Stimulated activated naive CD4-positive, alpha-beta T cell (primary cell): ENCODE measurements at regions not wholly inside any gene's neighbourhood (a gene's known extent, or its start where the extent isn't known, plus 50 kb on each side); places are given as distances from the start of the nearest gene placed in this dataset.

Experiments
- DNase-seq, 6 experiments: peaks; one replicate each; lab custom pipeline; 2025; lab: John Stamatoyannopoulos, UW

- no peak for DNase-seq
Measured at GRCh38 chr18:67232406-67232805, 284.1 kb downstream of the DSEL start.

- DNase-seq, result no peak
Measured at GRCh38 chr18:67222887-67223286, 293.6 kb downstream of the DSEL start.

GRCh38 chr18:67219821-67220220 is 296.7 kb downstream of the DSEL start:
- DNase-seq, result no peak

- no peak for DNase-seq
Measured at GRCh38 chr18:67218556-67218955, 298.0 kb downstream of the DSEL start.

- peak in 5 of 6 experiments; percentile 7 to 66 (median 29) for DNase-seq
Measured at GRCh38 chr18:67217551-67218166, 298.9 kb downstream of the DSEL start.

GRCh38 chr18:67216846-67217245 is 299.7 kb downstream of the DSEL start:
- DNase-seq, result no peak

- DNase-seq, result no peak
Measured at GRCh38 chr18:67215686-67216085, 300.8 kb downstream of the DSEL start.

- no peak for DNase-seq
Measured at GRCh38 chr18:67211646-67212045, 304.9 kb downstream of the DSEL start.

- no peak for DNase-seq
Measured at GRCh38 chr18:67200665-67201064, 315.9 kb downstream of the DSEL start.

GRCh38 chr18:67199993-67200617 is 316.4 kb downstream of the DSEL start:
- DNase-seq, result peak in 2 of 6 experiments; percentile 3 to 14

GRCh38 chr18:67194886-67195285 is 321.6 kb downstream of the DSEL start:
- no peak for DNase-seq

- no peak for DNase-seq
Measured at GRCh38 chr18:67192535-67192934, 324.0 kb downstream of the DSEL start.

- no peak for DNase-seq
Measured at GRCh38 chr18:67183398-67183797, 333.1 kb downstream of the DSEL start.

- no peak for DNase-seq
Measured at GRCh38 chr18:67179726-67180125, 336.8 kb downstream of the DSEL start.

GRCh38 chr18:67159662-67160061 is 356.9 kb downstream of the DSEL start:
- no peak for DNase-seq

GRCh38 chr18:67154979-67155378 is 361.5 kb downstream of the DSEL start:
- no peak for DNase-seq

- DNase-seq, result no peak
Measured at GRCh38 chr18:67151366-67151765, 365.2 kb downstream of the DSEL start.

GRCh38 chr18:67145586-67146292 is 370.8 kb downstream of the DSEL start:
- DNase-seq, result no peak

GRCh38 chr18:67144329-67144728 is 372.2 kb downstream of the DSEL start:
- no peak for DNase-seq

- no peak for DNase-seq
Measured at GRCh38 chr18:67143028-67143427, 373.5 kb downstream of the DSEL start.

- DNase-seq, result no peak
Measured at GRCh38 chr18:67142604-67143003, 373.9 kb downstream of the DSEL start.

GRCh38 chr18:67140495-67140894 is 376.0 kb downstream of the DSEL start:
- DNase-seq, result no peak

- no peak for DNase-seq
Measured at GRCh38 chr18:67139899-67140298, 376.6 kb downstream of the DSEL start.
